HFF-Myc (cell line): ENCODE measurements at regions not wholly inside any gene's neighbourhood (a gene's known extent, or its start where the extent isn't known, plus 50 kb on each side); places are given as distances from the start of the nearest gene placed in this dataset.

Experiments
- DNase-seq: peaks from one replicate; pipeline ENCODE4 v3.0.0-alpha.2; 2011; ENCODE audit warnings: low read depth; ENCODE audit errors: extremely low read depth
- H3K4me3 ChIP-seq: replicated peaks from 2 replicates; pipeline ENCODE4 v1.5.1; 2011; ENCODE audit warnings: low read depth, mild to moderate bottlenecking, control low read depth, low read length
- TF ChIP-seq, protein P1 (sequence below): IDR thresholded peaks from 2 replicates; pipeline ENCODE4 v1.5.1; 2012; ENCODE audit warnings: mild to moderate bottlenecking, low read depth, low read length, control low read depth; ENCODE audit errors: missing control alignments

GRCh38 chr16:11401161-11402050, 56.1 kb downstream of the RMI2 start:
- no peak for DNase-seq
- no peak overlapping the region for H3K4me3 ChIP-seq
- TF ChIP-seq, protein P1, sequence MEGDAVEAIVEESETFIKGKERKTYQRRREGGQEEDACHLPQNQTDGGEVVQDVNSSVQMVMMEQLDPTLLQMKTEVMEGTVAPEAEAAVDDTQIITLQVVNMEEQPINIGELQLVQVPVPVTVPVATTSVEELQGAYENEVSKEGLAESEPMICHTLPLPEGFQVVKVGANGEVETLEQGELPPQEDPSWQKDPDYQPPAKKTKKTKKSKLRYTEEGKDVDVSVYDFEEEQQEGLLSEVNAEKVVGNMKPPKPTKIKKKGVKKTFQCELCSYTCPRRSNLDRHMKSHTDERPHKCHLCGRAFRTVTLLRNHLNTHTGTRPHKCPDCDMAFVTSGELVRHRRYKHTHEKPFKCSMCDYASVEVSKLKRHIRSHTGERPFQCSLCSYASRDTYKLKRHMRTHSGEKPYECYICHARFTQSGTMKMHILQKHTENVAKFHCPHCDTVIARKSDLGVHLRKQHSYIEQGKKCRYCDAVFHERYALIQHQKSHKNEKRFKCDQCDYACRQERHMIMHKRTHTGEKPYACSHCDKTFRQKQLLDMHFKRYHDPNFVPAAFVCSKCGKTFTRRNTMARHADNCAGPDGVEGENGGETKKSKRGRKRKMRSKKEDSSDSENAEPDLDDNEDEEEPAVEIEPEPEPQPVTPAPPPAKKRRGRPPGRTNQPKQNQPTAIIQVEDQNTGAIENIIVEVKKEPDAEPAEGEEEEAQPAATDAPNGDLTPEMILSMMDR: no peak

DNA sequence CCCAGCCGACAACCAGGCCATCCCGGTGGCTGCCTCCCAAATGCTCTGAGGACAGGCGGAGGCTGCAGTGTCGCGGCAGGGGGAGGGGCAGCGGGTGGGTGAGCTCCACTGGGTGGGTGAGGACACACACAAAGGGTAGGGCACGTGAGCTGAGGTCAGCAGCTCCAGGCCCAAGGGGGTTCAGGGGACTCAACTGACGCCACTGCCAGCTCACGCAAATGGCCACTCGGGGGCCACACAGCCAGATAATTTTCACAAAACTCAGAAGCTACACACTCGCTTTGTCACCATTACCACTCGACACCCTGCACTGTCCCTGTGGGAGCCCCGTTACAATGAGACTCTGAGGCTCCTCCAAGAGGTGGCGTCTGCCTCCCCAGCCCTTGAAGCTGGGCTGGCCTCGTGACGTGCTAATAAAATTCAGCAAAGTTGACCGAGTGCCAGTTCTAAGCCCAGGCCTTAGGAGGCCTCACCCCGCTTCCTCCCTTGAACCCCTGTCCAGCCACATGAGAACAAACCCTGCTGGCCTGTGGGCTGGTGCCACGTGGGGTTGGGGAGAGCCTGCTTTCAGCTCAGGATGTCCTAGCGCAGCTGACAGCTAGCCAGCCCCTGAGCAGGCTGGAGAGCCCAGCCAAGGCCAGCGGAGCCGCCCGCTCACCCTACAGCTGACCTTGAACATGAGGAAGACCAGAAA, 56.9 kb downstream of the RMI2 start:
- TF ChIP-seq, protein P1: no peak
- DNase-seq: no peak
- no peak overlapping the region for H3K4me3 ChIP-seq

- no peak for DNase-seq
Measured at GRCh38 chr16:11402745-11403533, 57.7 kb downstream of the RMI2 start.

DNA sequence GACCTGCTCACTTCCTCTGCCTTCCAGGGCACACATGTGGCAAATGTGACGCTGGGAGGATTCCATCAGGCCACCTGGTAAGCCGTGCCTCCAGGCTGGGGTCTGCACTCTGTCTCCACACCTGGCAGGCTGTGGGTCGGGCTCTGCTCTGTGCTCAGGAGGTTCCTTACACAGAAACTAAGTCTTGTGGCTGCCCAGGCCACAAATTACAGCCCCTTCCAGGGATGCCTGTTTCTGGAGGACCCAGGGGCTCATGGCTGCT, 58.2 kb downstream of the RMI2 start:
- H3K4me3 ChIP-seq: no peak overlapping the region
- DNase-seq: no peak
- TF ChIP-seq, protein P1: no peak

More at GRCh38 chr16:11402745-11403533, 57.7 kb downstream of the RMI2 start:
- TF ChIP-seq, protein P1: no peak
- H3K4me3 ChIP-seq: no peak overlapping the region

DNA sequence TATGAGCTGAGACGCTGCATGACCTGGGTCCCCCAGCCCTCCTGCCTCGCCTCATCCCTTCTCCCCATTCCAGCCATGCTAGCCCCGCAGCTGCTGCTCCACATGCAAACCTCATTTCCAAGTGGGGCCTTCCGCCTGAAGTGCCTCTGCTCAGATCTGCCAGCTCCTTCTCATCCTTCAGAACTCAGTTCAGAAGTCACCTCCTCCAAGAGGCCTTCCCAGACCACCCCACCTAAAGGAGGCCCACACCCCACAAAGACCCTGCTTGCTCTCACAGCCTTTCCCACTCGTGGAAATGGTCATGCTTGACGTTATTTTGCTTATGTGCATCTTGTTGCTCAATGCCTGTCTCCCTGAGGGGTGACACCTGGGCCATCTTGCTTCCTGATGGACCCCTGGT, 58.7 kb downstream of the RMI2 start:
- TF ChIP-seq, protein P1: no peak
- H3K4me3 ChIP-seq: no peak overlapping the region
- no peak for DNase-seq

DNA sequence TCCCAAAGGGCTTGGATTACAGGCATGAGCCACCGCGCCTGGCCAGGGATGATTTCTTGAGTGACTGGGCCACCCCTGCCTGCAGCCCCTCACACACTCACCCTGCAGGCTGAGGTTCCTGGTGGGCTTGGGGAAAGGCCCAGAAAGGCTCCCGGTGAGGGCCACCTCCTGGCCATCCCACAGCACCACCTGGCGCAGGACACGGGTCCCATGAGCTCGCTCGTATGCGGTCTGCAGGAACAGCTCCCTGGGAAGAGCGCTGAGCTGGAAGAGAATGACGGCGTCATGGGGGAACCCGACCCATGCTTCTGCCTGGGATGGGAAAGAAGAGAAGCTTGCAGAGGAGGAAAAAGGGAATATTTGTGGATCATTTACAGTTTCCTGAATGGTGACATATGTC, 59.3 kb downstream of the RMI2 start:
- DNase-seq: no peak
- TF ChIP-seq, protein P1: no peak
- no peak overlapping the region for H3K4me3 ChIP-seq
